ENCODE measurements at regions not wholly inside any gene's neighbourhood (a gene's known extent, or its start where the extent isn't known, plus 50 kb on each side); places are given as distances from the start of the nearest gene placed in this dataset.

DNA sequence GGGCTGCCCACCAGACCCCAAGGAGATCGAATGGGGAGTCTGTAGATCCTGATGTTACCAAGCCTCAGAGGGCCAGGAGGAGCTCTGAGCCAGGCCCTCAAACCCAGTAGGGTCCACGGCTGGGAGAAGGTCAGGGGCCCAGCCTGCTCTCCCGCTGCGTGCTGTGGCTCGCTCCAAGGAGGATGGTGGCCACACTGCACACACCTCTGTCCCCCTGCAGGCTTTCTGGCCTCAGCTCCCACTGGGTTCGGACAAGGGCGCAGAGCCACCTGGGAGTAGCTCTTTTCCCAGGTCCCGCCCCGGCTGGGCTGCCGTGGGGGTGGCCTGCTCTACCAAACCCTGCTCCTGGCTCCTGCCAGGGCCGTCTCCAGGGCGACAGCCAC lies 175.8 kb downstream of the ZNF248 start:
- TF ChIP-seq CTCF (IDR thresholded peaks at IDR 0.05) = no peak

DNA sequence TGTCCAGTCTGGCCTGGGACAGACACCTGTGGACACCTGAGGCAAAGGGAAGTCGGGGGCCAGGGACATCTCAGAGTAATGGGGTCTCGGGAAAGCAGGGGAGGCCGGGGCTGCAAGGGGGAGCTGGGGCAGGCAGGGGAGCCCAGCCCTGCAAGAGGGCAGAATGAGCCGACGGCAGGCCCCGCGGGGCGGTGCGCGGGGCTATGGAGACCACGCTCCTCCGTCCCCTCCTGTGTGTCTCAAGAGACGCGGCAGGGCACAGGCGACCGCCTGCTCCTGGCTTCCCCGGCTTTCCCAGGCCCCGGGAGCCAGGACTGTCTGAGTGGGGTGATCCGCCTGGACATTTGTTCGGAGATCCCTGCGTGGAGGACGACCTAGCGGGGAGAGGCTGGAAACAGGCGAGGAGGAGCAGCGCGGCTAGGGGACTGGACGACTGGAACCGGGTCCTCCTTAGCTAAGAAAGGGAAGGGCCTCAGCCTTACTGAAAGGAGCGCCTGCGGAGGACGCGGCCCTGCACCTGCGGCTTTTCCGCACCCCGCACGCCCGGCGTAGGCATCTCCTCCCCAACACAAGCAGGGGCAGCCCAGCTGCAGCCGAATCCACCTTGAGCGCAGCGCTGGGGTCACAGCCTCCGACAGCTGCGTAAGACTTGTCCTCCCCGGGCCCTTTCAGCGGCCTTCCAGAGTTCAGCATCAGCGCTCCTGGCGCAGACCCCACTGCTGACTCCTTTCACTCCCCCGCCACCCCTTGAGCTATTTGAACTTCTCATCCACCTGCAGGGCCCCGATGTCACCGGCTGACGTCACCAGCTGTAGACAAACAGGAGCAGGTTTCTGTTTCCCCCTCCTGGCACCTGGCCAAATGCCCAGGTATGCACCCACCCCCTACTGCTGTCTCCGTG lies 176.4 kb downstream of the ZNF248 start:
- TF ChIP-seq CTCF (IDR thresholded peaks at IDR 0.05) = no peak

GRCh38 chr10:37680243-37680683 lies 177.1 kb downstream of the ZNF248 start:
- no peak for TF ChIP-seq CTCF (IDR thresholded peaks at IDR 0.05)

GRCh38 chr10:37679465-37679864 lies 177.9 kb downstream of the ZNF248 start:
- TF ChIP-seq CTCF (IDR thresholded peaks at IDR 0.05) = no peak

DNA sequence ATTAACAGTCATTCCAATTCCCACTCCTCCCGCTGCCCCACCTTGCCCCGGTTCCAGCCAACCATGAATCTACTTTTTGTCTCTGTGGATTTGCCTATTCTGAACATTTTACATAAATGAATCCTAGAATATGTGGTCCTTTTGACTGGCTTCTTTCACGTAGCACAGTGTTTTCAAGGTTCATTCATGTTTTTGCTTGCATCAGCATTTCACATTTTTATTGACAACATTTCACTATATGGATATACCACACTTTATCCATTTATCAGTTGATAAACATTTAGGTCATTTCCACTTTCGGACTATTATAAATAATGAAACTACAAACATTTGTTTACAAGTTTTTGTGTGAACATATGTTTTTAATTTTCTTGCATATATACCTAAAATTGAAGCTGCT lies 182.0 kb downstream of the ZNF248 start:
- no peak for TF ChIP-seq CTCF (IDR thresholded peaks at IDR 0.05)

DNA sequence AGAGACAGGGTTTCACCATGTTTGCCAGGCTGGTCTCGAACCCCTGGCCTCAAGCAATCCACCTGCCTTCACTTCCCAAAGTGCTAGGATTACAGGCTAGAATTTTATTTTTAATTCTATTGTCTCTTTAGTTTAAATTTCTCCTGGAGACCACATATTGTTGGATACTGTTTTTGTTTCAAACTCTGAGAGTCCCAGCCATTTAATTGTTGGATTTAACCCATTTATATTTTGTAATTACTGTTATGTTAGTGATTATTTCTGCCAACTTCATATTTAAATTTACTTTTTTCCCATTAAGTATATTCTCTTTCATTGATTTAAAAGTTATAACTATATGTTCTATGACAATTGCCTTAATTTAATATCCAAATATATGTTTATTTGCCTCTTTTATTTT lies 185.6 kb downstream of the ZNF248 start:
- no peak for TF ChIP-seq CTCF (IDR thresholded peaks at IDR 0.05)

- TF ChIP-seq CTCF (IDR thresholded peaks at IDR 0.05) = no peak
Measured at GRCh38 chr10:37667736-37668135, 189.7 kb downstream of the ZNF248 start.

Measured in LNCAP (cell line).